AG04449 (cell line): ENCODE measurements at regions not wholly inside any gene's neighbourhood (a gene's known extent, or its start where the extent isn't known, plus 50 kb on each side); places are given as distances from the start of the nearest gene placed in this dataset.

Experiments
- CTCF ChIA-PET: fragments of 350-600 bp; formaldehyde crosslinking; extraction: SDS; loops from one replicate; lab custom pipeline; 2021; ENCODE audit warnings: antibody characterized with exemption; lab: Yijun Ruan, JAX
- POLR2A ChIA-PET: fragments of 400-600, 350-600 bp; formaldehyde crosslinking; extraction: SDS; loops from one replicate; lab custom pipeline; 2020; ENCODE audit warnings: antibody characterized with exemption, inconsistent platforms; lab: Yijun Ruan, JAX
- DNase-seq: peaks from one replicate; pipeline ENCODE4 v3.0.0-alpha.2; 2010; ENCODE audit warnings: low read depth, low spot score
- H3K4me3 ChIP-seq: 2 replicates; pipeline ENCODE4 v1.5.1; 2011; ENCODE audit warnings: low read depth, mild to moderate bottlenecking, control low read depth, low read length
- TF ChIP-seq, protein P1 (sequence below): IDR thresholded peaks from one replicate; pipeline ENCODE4 v1.5.1; 2011; ENCODE audit warnings: mild to moderate bottlenecking, moderate library complexity, low read length, control low read depth, inconsistent platforms; ENCODE audit not compliant: insufficient read depth; ENCODE audit errors: missing control alignments

DNA sequence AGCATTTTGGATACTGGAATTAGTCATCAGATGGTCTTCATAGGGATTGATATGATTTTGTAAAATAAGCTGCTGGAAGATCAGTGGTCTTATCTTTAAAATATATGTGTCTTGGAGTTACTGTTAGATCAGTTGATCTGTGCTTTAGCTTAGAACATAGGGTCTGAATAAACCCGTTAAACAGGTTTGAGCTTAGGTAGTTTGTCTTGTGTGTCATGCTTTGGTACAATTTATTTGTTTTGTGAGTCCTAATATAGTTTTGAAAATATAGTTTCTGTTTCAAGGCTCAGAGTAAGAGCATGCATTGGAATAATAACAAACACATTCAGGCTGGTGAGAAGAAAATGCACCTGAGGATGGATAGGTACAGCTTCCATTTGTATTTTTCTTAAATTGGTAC, 505.0 kb downstream of the SLC16A7 start:
- TF ChIP-seq, protein P1, sequence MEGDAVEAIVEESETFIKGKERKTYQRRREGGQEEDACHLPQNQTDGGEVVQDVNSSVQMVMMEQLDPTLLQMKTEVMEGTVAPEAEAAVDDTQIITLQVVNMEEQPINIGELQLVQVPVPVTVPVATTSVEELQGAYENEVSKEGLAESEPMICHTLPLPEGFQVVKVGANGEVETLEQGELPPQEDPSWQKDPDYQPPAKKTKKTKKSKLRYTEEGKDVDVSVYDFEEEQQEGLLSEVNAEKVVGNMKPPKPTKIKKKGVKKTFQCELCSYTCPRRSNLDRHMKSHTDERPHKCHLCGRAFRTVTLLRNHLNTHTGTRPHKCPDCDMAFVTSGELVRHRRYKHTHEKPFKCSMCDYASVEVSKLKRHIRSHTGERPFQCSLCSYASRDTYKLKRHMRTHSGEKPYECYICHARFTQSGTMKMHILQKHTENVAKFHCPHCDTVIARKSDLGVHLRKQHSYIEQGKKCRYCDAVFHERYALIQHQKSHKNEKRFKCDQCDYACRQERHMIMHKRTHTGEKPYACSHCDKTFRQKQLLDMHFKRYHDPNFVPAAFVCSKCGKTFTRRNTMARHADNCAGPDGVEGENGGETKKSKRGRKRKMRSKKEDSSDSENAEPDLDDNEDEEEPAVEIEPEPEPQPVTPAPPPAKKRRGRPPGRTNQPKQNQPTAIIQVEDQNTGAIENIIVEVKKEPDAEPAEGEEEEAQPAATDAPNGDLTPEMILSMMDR: no peak

DNA sequence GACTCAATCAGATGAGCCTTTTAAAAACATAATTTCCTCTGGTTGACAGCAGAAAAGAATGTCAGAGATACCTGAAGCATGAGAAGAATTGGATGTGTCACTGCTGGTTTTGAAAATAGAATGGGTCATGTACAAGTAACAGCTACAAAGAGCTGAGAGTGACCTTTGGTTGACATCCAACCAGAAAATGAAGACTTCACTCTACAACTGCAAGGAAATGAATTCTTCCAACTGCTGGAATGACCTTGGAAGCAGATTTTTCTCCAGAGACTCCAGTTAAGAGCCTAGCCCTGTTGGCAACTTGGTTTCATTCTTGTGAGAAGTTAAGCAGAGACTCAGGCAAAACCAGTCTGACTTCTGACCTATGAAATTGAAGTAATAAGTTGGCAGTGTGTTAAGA, 505.9 kb downstream of the SLC16A7 start:
- no peak overlapping the region for H3K4me3 ChIP-seq
- ChIA-PET POLR2A (no interaction called here), CTCF (interaction anchor here (1.3 kb wide), 1 partner anchor 11 kb away, joined by 4 read pairs; no protein-coding TSS in a partner anchor)

More for the DNA sequence above, 505.0 kb downstream of the SLC16A7 start:
- no peak for DNase-seq
- CTCF ChIA-PET: interaction anchor here (0.7 to 1.7 kb wide), 3 partner anchors 10 to 697 kb away, joined by 3 to 4 read pairs (median 4); no protein-coding TSS in a partner anchor
- no peak overlapping the region for H3K4me3 ChIP-seq
- POLR2A ChIA-PET: no interaction called here

DNA sequence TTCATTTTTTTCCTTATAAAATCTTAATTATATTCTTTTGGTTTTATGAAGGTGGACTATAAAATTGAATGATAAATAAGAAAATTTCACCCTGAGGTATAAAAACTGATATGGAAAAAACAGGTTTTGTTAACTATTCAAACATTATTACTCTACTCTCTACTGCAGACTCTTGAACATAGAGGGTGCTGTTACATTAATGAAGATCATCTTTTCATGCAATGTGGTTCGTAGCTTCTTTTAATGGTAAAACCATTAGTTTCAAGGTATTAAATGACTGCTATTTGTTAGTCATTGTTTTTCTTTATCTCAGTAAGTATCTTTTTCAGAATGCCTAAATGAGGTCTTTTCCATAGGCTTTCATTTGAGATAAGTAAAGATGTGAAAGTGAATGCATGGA, 510.4 kb downstream of the SLC16A7 start:
- DNase-seq: no peak
- POLR2A ChIA-PET: no interaction called here
- TF ChIP-seq, protein P1: peak; percentile 17
- CTCF ChIA-PET: interaction anchor here (1.3 to 1.4 kb wide), 2 partner anchors 14 to 387 kb away, joined by 4 to 10 read pairs; no protein-coding TSS in a partner anchor
- H3K4me3 ChIP-seq: no peak overlapping the region

More for the DNA sequence above, 505.9 kb downstream of the SLC16A7 start:
- DNase-seq: peak; percentile 46
- TF ChIP-seq, protein P1: no peak

DNA sequence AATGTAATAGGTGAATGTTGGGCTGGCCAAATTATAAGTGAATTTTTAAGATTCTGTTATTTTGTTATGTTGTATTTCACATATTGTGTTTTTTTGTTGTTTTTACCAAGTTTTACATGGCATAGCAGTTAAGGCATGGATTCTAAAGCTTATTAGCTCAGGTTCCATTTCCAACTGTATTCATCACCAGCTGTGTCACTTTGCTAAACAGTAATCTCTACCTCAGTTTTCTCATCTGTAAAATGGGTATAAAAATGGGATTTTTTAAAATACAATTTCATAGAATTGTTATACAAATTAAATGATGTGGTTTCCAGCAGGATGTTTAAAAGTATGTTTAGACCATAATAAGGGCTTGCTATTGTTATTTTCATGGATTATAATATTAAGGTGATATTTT, 512.2 kb downstream of the SLC16A7 start:
- no peak for DNase-seq
- POLR2A ChIA-PET: no interaction called here
- H3K4me3 ChIP-seq: no peak overlapping the region
- CTCF ChIA-PET: no interaction called here
- TF ChIP-seq, protein P1: no peak

DNA sequence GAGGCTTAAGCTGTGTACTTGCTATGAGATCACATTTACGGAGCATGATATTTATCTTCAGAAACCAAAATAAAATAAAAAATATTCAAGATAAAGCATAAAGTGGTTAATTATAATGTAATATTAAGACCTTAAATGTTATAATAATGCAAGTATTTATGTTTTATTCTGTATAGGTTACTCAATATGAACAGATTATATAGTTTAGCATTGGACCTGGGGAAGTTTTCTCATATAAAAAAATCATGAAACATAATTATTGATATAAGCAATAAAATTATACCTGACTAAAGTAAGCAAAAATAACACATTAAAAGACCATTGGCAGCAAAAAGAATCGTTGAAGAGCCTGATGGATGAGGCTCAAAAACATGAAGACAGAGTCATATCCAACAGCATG, 516.2 kb downstream of the SLC16A7 start:
- CTCF ChIA-PET: no interaction called here

DNA sequence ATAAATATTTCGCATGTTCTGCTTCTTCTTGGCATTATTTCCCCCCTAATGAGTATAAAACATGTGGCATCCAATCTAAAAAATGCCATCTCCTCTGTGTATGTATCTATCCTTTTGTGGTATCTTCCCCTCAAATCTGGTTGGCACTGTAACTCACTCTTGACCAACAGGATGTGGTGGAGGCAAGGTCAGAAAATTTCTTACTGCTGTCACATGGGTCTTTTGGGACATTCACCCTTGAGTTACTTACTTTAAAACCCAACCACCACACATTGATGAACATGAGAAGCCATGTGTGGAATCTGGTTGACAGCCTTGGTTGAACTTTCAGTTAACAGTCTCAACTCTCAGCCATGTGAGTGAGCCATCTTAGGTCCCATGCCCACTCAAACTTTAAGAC, 516.9 kb downstream of the SLC16A7 start:
- DNase-seq: no peak
- no peak overlapping the region for H3K4me3 ChIP-seq
- ChIA-PET POLR2A (no interaction called here), CTCF (no interaction called here)
- TF ChIP-seq, protein P1: no peak

More for the DNA sequence above, 516.2 kb downstream of the SLC16A7 start:
- H3K4me3 ChIP-seq: no peak overlapping the region
- no peak for DNase-seq
- TF ChIP-seq, protein P1: no peak
- POLR2A ChIA-PET: no interaction called here
